K562 (cell line): ENCODE measurements at regions not wholly inside any gene's neighbourhood (a gene's known extent, or its start where the extent isn't known, plus 50 kb on each side); places are given as distances from the start of the nearest gene placed in this dataset.
A peak's percentile ranks its signal among the peaks of the same experiment; 100 is the strongest.

Source experiments
- ATAC-seq: fragments of 200-7000 bp; cut with Tn5 transposase; 3 replicates; pipeline ENCODE4 v1.9.1; 2020; ENCODE audit warnings: moderate library complexity
- BruUV-seq: library from RNA; stranded (reverse); fragments of 400-500 nt; replicated peaks from 2 replicates; lab custom pipeline; 2021; lab: Mats Ljungman, UMichigan
- CTCF ChIA-PET: fragments of 300-600 bp; formaldehyde crosslinking; extraction: SDS; loops from one replicate; lab custom pipeline; 2021; ENCODE audit warnings: low intra/inter-chr PET ratio; lab: Yijun Ruan, JAX
- POLR2A ChIA-PET: fragments of 300-600, 350-650 bp; sonication (Branson Sonifier 250); formaldehyde crosslinking; extraction: SDS; loops from one replicate; lab custom pipeline; 2021; ENCODE audit warnings: antibody characterized with exemption, inconsistent platforms; lab: Yijun Ruan, JAX
- DNase-seq, 4 experiments: peaks; one replicate each; pipeline versions ENCODE4 v3.0.0 to v3.0.0-alpha.2; 2011 to 2018; ENCODE audit warnings: low spot score in 3 of 4, mixed read lengths in 3 of 4; ENCODE audit errors: extremely low read depth in 1 of 4
- FAIRE-seq: peaks from 2 replicates; lab custom pipeline; 2011; peaks lifted over from hg19 to GRCh38; lab: Jason Lieb, UNC
- H2AFZ ChIP-seq: 2 replicates; pipeline ENCODE4 v1.6.0; 2011; ENCODE audit warnings: low read depth, low read length, control low read depth, inconsistent platforms
- H3K27ac ChIP-seq: fragments of 200-600 bp; 3 replicates; pipeline ENCODE4 v1.8.0; 2011; ENCODE audit warnings: low read depth, mild to moderate bottlenecking, control low read depth, inconsistent platforms, low read length, moderate library complexity, mixed read lengths; ENCODE audit errors: extremely low read depth
- H3K27me3 ChIP-seq, 2 experiments: fragments of 300-600 bp in 1 of 2; 2 replicates in 1 of 2; 3 replicates in 1 of 2; pipeline versions ENCODE4 v1.6.0 to v1.8.0; 2011; ENCODE audit warnings: inconsistent platforms in 2 of 2, low read length in 2 of 2, mild to moderate bottlenecking in 1 of 2, mixed read lengths in 1 of 2, moderate library complexity in 1 of 2; ENCODE audit not compliant: control insufficient read depth in 2 of 2, insufficient read depth in 2 of 2
- H3K36me3 ChIP-seq: fragments of 300-600 bp; 3 replicates; pipeline ENCODE4 v1.8.0; 2011; ENCODE audit warnings: mild to moderate bottlenecking, low read length, inconsistent platforms; ENCODE audit not compliant: control insufficient read depth, insufficient read depth
- H3K4me1 ChIP-seq, 2 experiments: fragments of 200-600 bp in 1 of 2; replicated peaks in 1 of 2; 2 replicates in 1 of 2; 3 replicates in 1 of 2; pipeline versions ENCODE4 v1.5.1 to v1.8.0; 2011; ENCODE audit warnings: inconsistent platforms in 2 of 2, low read length in 2 of 2, mild to moderate bottlenecking in 1 of 2, mixed read lengths in 1 of 2, moderate library complexity in 1 of 2; ENCODE audit not compliant: control insufficient read depth in 2 of 2, insufficient read depth in 2 of 2
- H3K4me2 ChIP-seq: 2 replicates; pipeline ENCODE4 v1.6.1; 2011; ENCODE audit warnings: low read length, control low read depth, inconsistent platforms, mixed read lengths; ENCODE audit not compliant: insufficient read depth
- H3K4me3 ChIP-seq: fragments of 200-600 bp; sonication (generic), shearing (Covaris generic); 2 replicates; pipeline ENCODE4 v1.5.1; 2016; ENCODE audit warnings: control low read depth, inconsistent platforms
- H3K79me2 ChIP-seq: fragments of 200-600 bp; 3 replicates; pipeline ENCODE4 v1.8.0; 2011; ENCODE audit warnings: low read length, inconsistent platforms; ENCODE audit not compliant: control insufficient read depth, insufficient read depth
- H3K9ac ChIP-seq, 2 experiments: 2 replicates each; pipeline versions ENCODE4 v1.6.0 to v1.6.1; 2011; ENCODE audit warnings: low read depth in 2 of 2, low read length in 2 of 2, control low read depth in 1 of 2, inconsistent platforms in 1 of 2, mild to moderate bottlenecking in 1 of 2, mixed read lengths in 1 of 2; ENCODE audit not compliant: insufficient read depth in 1 of 2
- H3K9me1 ChIP-seq: one replicate; pipeline ENCODE4 v1.6.0; 2011; ENCODE audit warnings: inconsistent platforms, mild to moderate bottlenecking, low read length, moderate library complexity; ENCODE audit not compliant: control insufficient read depth, insufficient read depth
- H3K9me3 ChIP-seq: replicated peaks from 2 replicates; pipeline ENCODE4 v1.5.1; 2011; ENCODE audit warnings: low read depth, low read length, inconsistent platforms; ENCODE audit not compliant: control insufficient read depth, insufficient read depth
- H4K20me1 ChIP-seq: replicated peaks from 2 replicates; pipeline ENCODE4 v1.6.1; 2011; ENCODE audit warnings: low read length, inconsistent platforms, mixed read lengths; ENCODE audit not compliant: control insufficient read depth, insufficient read depth
- AFF4 ChIP-seq: sonication (generic); formaldehyde crosslinking; IDR thresholded peaks from 2 replicates; pipeline ENCODE4 v1.8.0; 2023; ENCODE audit warnings: mild to moderate bottlenecking, missing genetic modification reagents
- BCOR ChIP-seq: fragments of 450-650 bp; IDR thresholded peaks from 2 replicates; pipeline ENCODE4 v1.6.1; 2016
- ELF4 ChIP-seq: fragments of 450-650 bp; formaldehyde crosslinking; IDR thresholded peaks from 2 replicates; pipeline ENCODE4 v1.4.0; 2022; ENCODE audit warnings: missing genetic modification characterization
- KDM1A ChIP-seq, 2 experiments: fragments of 450-650 bp; IDR thresholded peaks; 2 replicates each; pipeline ENCODE4 v1.6.1; 2016; ENCODE audit warnings: mild to moderate bottlenecking in 2 of 2
- PHF20 ChIP-seq: fragments of 450-650 bp; IDR thresholded peaks from 2 replicates; pipeline ENCODE4 v1.6.1; 2018; ENCODE audit not compliant: partially characterized antibody
- PTBP1 ChIP-seq: fragments of 200-400 bp; formaldehyde crosslinking; IDR thresholded peaks from 2 replicates; pipeline ENCODE4 v1.6.1; 2017; ENCODE audit warnings: low read depth, low read length
- RBM25 ChIP-seq: fragments of 200-400 bp; formaldehyde crosslinking; IDR thresholded peaks from 2 replicates; pipeline ENCODE4 v1.6.1; 2018; ENCODE audit warnings: low read length, low read depth, moderate library complexity; ENCODE audit not compliant: severe bottlenecking
- RCOR1 ChIP-seq, 2 experiments: IDR thresholded peaks; 2 replicates each; pipeline ENCODE4 v1.6.1; 2012; ENCODE audit warnings: low read depth in 2 of 2, low read length in 2 of 2, borderline replicate concordance in 1 of 2, improper control_type of control experiment in 1 of 2
- SMARCA5 ChIP-seq: fragments of 450-650 bp; IDR thresholded peaks from 2 replicates; pipeline ENCODE4 v1.6.1; 2016
- ZFP36 ChIP-seq: fragments of 150-350 bp; IDR thresholded peaks from 2 replicates; pipeline ENCODE4 v1.6.1; 2018; ENCODE audit warnings: low read length, low read depth; ENCODE audit not compliant: partially characterized antibody
- WGBS: fragments of 100-300 bp; shearing (Covaris generic); methylation state at CpG from one replicate; pipeline ENCODE4 v1.1.6; 2016; ENCODE audit warnings: low coverage, mixed read lengths; ENCODE audit not compliant: insufficient coverage; ENCODE audit errors: missing lambda C conversion rate; 5-methylcytosine and 5-hydroxymethylcytosine counted together
- in situ Hi-C: fragments of 300-500 bp; cut with MboI; formaldehyde crosslinking; loops from 4 replicates; pipeline ENCODE4 v1.15.0; 2018; ENCODE audit warnings: inconsistent platforms, mixed read lengths
- intact Hi-C: fragments of 100-400 bp; cut with micrococcal nuclease; formaldehyde crosslinking; loops from 2 replicates; pipeline ENCODE4 v1.14.2; 2022

- TF ChIP-seq ELF4 (CRISPR knock-in tag) (no peak), BCOR (peak; percentile 90), AFF4 (no peak), RBM25 (peak; percentile 71), RCOR1 (IDR thresholded peaks at IDR 0.05; ENCODE audit: borderline replicate concordance in 1 of 2, low read depth in 2 of 2, low read length in 2 of 2) (peak in 1 of 2 experiments; percentile 49; a peak in 1 of 4 replicates), ZFP36 (peak; percentile 87), PTBP1 (0 out of 2 replicates have a peak, but pooled peaks have one; percentile 73), PHF20 (no peak), SMARCA5 (peak; percentile 67; the same call in 1 of the 2 replicates), KDM1A (IDR thresholded peaks at IDR 0.05) (peak in 1 of 2 experiments; percentile 35; a peak in 1 of 4 replicates)
- peak overlapping the region in 1 of 2 experiments; percentile 29; a peak in 1 of 4 replicates for H3K9ac ChIP-seq
- peaks cover 66% of the 10 kb centered on the region for H4K20me1 ChIP-seq
- H3K9me3 ChIP-seq = no peaks in the 10 kb centered on the region
- no peak overlapping the region for H3K4me2 ChIP-seq
- peaks cover 17 to 49% of the 10 kb centered on the region in 2 experiments for H3K4me1 ChIP-seq
- in situ Hi-C loops = no loop called here
- ATAC-seq (no peak), DNase-seq (no peak), FAIRE-seq (no peak)
- POLR2A ChIA-PET = interaction anchor here (0.6 to 1.1 kb wide), 4 partner anchors 9 to 273 kb away, joined by 3 to 6 read pairs (median 4); no protein-coding TSS in a partner anchor
- 92% methylated on average over 23 of the region's 23 CpGs for WGBS
- H3K27ac ChIP-seq = no peak overlapping the region
- no peak overlapping the region for H3K4me3 ChIP-seq
- peaks cover 7% of the 10 kb centered on the region for H3K9me1 ChIP-seq
- H3K36me3 ChIP-seq = peaks cover 59% of the 10 kb centered on the region; the same call in 2 of the 3 replicates
- no peaks in the 10 kb centered on the region for H3K27me3 ChIP-seq
- CTCF ChIA-PET = no interaction called here
- no peak overlapping the region for H2AFZ ChIP-seq
- BruUV-seq = no TSS peak
- peaks cover 78% of the 10 kb centered on the region for H3K79me2 ChIP-seq
- intact Hi-C loops = no loop called here
These were observed 68.0 kb upstream of the CIBAR2 start for GRCh38 chr16:85180047-85180826.
